H1 (cell line): ENCODE measurements at regions not wholly inside any gene's neighbourhood (a gene's known extent, or its start where the extent isn't known, plus 50 kb on each side); places are given as distances from the start of the nearest gene placed in this dataset.

Experiments used
- CTCF ChIA-PET: fragments of 300-600 bp; sonication (Branson Sonifier 250); formaldehyde crosslinking; loops from one replicate; lab custom pipeline; 2021; ENCODE audit not compliant: partially characterized antibody; lab: Charles Lee
- POLR2A ChIA-PET: fragments of 300-600 bp; sonication (Branson Sonifier 250); formaldehyde crosslinking; loops from one replicate; lab custom pipeline; 2021; ENCODE audit warnings: inconsistent platforms; ENCODE audit not compliant: partially characterized antibody; lab: Charles Lee
- DNase-seq, 2 experiments: peaks; one replicate each; pipeline versions ENCODE4 v3.0.0 to v3.0.0-alpha.2; 2010 to 2022; ENCODE audit warnings: low spot score in 2 of 2, low read depth in 1 of 2, mixed read lengths in 1 of 2
- FAIRE-seq: peaks from 2 replicates; lab custom pipeline; 2011; peaks lifted over from hg19 to GRCh38; lab: Jason Lieb, UNC
- H2AFZ ChIP-seq: 2 replicates; pipeline ENCODE4 v1.8.1; 2012; ENCODE audit warnings: low read length, inconsistent platforms
- H2AK5ac ChIP-seq: 2 replicates; pipeline ENCODE4 v1.6.1; 2013; ENCODE audit warnings: low read depth, low read length
- H2BK120ac ChIP-seq: replicated peaks from 2 replicates; pipeline ENCODE3; 2013; ENCODE audit warnings: low read depth, low read length, inconsistent platforms
- H2BK12ac ChIP-seq: 2 replicates; pipeline ENCODE4 v1.6.1; 2013; ENCODE audit warnings: low read depth, low read length
- H2BK15ac ChIP-seq: 2 replicates; pipeline ENCODE4 v1.6.1; 2013; ENCODE audit warnings: low read length
- H2BK20ac ChIP-seq: 2 replicates; pipeline ENCODE4 v1.6.1; 2013; ENCODE audit warnings: low read length
- H2BK5ac ChIP-seq: 2 replicates; pipeline ENCODE4 v1.6.1; 2013; ENCODE audit warnings: low read depth, low read length
- H3K14ac ChIP-seq: 2 replicates; pipeline ENCODE4 v1.6.1; 2013; ENCODE audit warnings: inconsistent platforms; ENCODE audit not compliant: insufficient read length
- H3K18ac ChIP-seq: 2 replicates; pipeline ENCODE4 v1.6.1; 2013; ENCODE audit warnings: low read length; ENCODE audit errors: extremely low read depth
- H3K23ac ChIP-seq: 2 replicates; pipeline ENCODE4 v1.6.1; 2013; ENCODE audit warnings: inconsistent platforms; ENCODE audit not compliant: insufficient read length
- H3K23me2 ChIP-seq: 2 replicates; pipeline ENCODE4 v1.6.1; 2013; ENCODE audit warnings: low read depth, low read length
- H3K27ac ChIP-seq: 2 replicates; pipeline ENCODE4 v1.6.1; 2011; ENCODE audit warnings: low read depth, low read length, inconsistent platforms
- H3K27me3 ChIP-seq, 4 experiments: replicated peaks in 1 of 4; 1 replicate in 1 of 4; 2 replicates in 3 of 4; pipeline versions ENCODE4 v1.6.1 to v1.8.1; 2011 to 2013; ENCODE audit warnings: low read length in 3 of 4, mild to moderate bottlenecking in 3 of 4, inconsistent platforms in 2 of 4, mixed read lengths in 2 of 4, moderate library complexity in 1 of 4; ENCODE audit not compliant: control insufficient read depth in 3 of 4, insufficient read depth in 3 of 4; ENCODE audit errors: extremely low read depth in 1 of 4
- H3K36me3 ChIP-seq, 4 experiments: 2 replicates each; pipeline versions ENCODE4 v1.6.1 to v1.8.1; 2011 to 2013; ENCODE audit warnings: mild to moderate bottlenecking in 4 of 4, low read length in 3 of 4, moderate library complexity in 2 of 4, control low read depth in 1 of 4, inconsistent platforms in 1 of 4; ENCODE audit not compliant: insufficient read depth in 4 of 4, control insufficient read depth in 2 of 4
- H3K4ac ChIP-seq: replicated peaks from 2 replicates; pipeline ENCODE3; 2013; ENCODE audit warnings: low read length, low read depth, mixed read lengths, inconsistent platforms; ENCODE audit not compliant: insufficient read length
- H3K4me1 ChIP-seq, 4 experiments: replicated peaks in 1 of 4; 1 replicate in 1 of 4; 2 replicates in 3 of 4; pipeline versions ENCODE4 v1.6.1 to v1.8.1; 2011 to 2013; ENCODE audit warnings: low read length in 3 of 4, inconsistent platforms in 2 of 4, mixed read lengths in 1 of 4; ENCODE audit not compliant: insufficient read depth in 4 of 4, control insufficient read depth in 3 of 4
- H3K4me2 ChIP-seq, 2 experiments: 2 replicates each; pipeline versions ENCODE4 v1.6.1 to v1.8.1; 2011 to 2013; ENCODE audit warnings: low read depth in 2 of 2, low read length in 2 of 2, control low read depth in 1 of 2, inconsistent platforms in 1 of 2, mild to moderate bottlenecking in 1 of 2; ENCODE audit not compliant: insufficient read depth in 1 of 2
- H3K4me3 ChIP-seq, 4 experiments: fragments of 200-600, 300-600 bp in 1 of 4; sonication (generic), shearing (Covaris generic), sonication (Bioruptor Twin) in 1 of 4; 2 replicates each; pipeline versions ENCODE4 v1.5.1 to v1.8.1; 2011 to 2016; ENCODE audit warnings: low read length in 4 of 4, low read depth in 3 of 4, control low read depth in 2 of 4, inconsistent platforms in 2 of 4, mild to moderate bottlenecking in 2 of 4, mixed read lengths in 1 of 4, moderate library complexity in 1 of 4; ENCODE audit not compliant: insufficient read depth in 2 of 4; ENCODE audit errors: extremely low read depth in 1 of 4
- H3K56ac ChIP-seq: replicated peaks from 2 replicates; pipeline ENCODE3; 2013; ENCODE audit warnings: low read depth, mild to moderate bottlenecking, mixed read lengths, low read length, inconsistent platforms; ENCODE audit not compliant: insufficient read length
- H3K79me1 ChIP-seq: 2 replicates; pipeline ENCODE4 v1.6.1; 2013; ENCODE audit warnings: low read depth, low read length, control low read depth
- H3K79me2 ChIP-seq, 2 experiments: 2 replicates each; pipeline versions ENCODE4 v1.6.1 to v1.8.1; 2012 to 2013; ENCODE audit warnings: low read length in 2 of 2, mild to moderate bottlenecking in 2 of 2, inconsistent platforms in 1 of 2; ENCODE audit not compliant: insufficient read depth in 2 of 2, control insufficient read depth in 1 of 2
- H3K9ac ChIP-seq, 4 experiments: replicated peaks in 1 of 4; 1 replicate in 1 of 4; 2 replicates in 3 of 4; pipeline versions ENCODE4 v1.6.1 to v1.8.1; 2011 to 2013; ENCODE audit warnings: low read depth in 3 of 4, low read length in 3 of 4, control low read depth in 2 of 4, mild to moderate bottlenecking in 2 of 4, moderate library complexity in 2 of 4, inconsistent platforms in 1 of 4; ENCODE audit errors: extremely low read depth in 1 of 4
- H3K9me3 ChIP-seq, 2 experiments: 2 replicates each; pipeline versions ENCODE4 v1.6.1 to v1.8.1; 2012 to 2013; ENCODE audit warnings: mild to moderate bottlenecking in 2 of 2, moderate library complexity in 2 of 2, control low read depth in 1 of 2, inconsistent platforms in 1 of 2, low read depth in 1 of 2, low read length in 1 of 2, mixed read lengths in 1 of 2; ENCODE audit not compliant: insufficient read depth in 2 of 2
- H4K20me1 ChIP-seq, 2 experiments: replicated peaks in 1 of 2; 2 replicates each; pipeline versions ENCODE3 to v1.8.1; 2011 to 2013; ENCODE audit warnings: inconsistent platforms in 2 of 2, low read length in 2 of 2, mild to moderate bottlenecking in 1 of 2; ENCODE audit not compliant: insufficient read depth in 2 of 2, control insufficient read depth in 1 of 2
- H4K5ac ChIP-seq: 2 replicates; pipeline ENCODE4 v1.6.1; 2013; ENCODE audit warnings: low read length, low read depth, mixed read lengths, inconsistent platforms; ENCODE audit not compliant: insufficient read length
- H4K8ac ChIP-seq: 2 replicates; pipeline ENCODE4 v1.8.0; 2013; ENCODE audit warnings: mild to moderate bottlenecking, moderate library complexity, low read length, inconsistent platforms; ENCODE audit not compliant: insufficient read depth; ENCODE audit errors: extremely low read depth
- H4K91ac ChIP-seq: replicated peaks from 2 replicates; pipeline ENCODE3; 2013; ENCODE audit warnings: low read length, mixed read lengths, inconsistent platforms; ENCODE audit not compliant: insufficient read length
- BRCA1 ChIP-seq: IDR thresholded peaks from 2 replicates; pipeline ENCODE4 v1.6.1; 2012; ENCODE audit warnings: low read depth, low read length, improper control_type of control experiment
- YY1 ChIP-seq: IDR thresholded peaks from 2 replicates; pipeline ENCODE4 v1.6.1; 2011; ENCODE audit warnings: low read depth, mild to moderate bottlenecking, low read length
- WGBS, 2 experiments: shearing (Covaris generic) in 1 of 2; methylation state at CpG; one replicate each; pipeline versions ENCODE4 v1.1.6 to v1.1.7; 2013 to 2015; ENCODE audit warnings: low lambda C conversion rate in 2 of 2, mixed read lengths in 2 of 2, inconsistent platforms in 1 of 2, low coverage in 1 of 2, missing lambda C conversion rate in 1 of 2; ENCODE audit not compliant: insufficient replicate concordance in 2 of 2, insufficient coverage in 1 of 2, insufficient read length in 1 of 2; ENCODE audit errors: extremely low coverage in 1 of 2, missing lambda C conversion rate in 1 of 2; 5-methylcytosine and 5-hydroxymethylcytosine counted together

DNA sequence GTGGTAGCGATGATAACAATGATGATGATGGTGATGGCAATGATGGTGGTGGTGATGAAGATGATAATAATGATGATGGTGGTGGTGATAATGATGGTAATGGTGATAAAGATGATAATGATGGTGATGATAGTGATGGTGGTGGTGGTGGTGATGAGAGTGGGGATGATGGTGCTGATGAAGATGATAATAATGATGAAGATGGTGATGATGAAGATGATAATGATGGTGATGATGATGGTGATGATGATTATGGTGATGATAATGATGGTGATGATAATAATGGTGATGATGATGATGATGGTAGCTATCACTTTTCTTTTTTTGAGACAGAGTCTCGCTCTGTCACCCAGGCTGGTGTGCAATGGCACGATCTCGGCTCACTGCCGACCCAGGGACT, 144.5 kb upstream of the PCBD1 start:
- peaks cover 5% of the 10 kb centered on the region; the same call in 1 of the 2 replicates for H3K23me2 ChIP-seq
- no peaks in the 10 kb centered on the region; a peak in 1 of 7 replicates for H3K27me3 ChIP-seq
- no peak overlapping the region for H4K5ac ChIP-seq
- H3K18ac ChIP-seq = no peak overlapping the region
- H2BK120ac ChIP-seq = no peak overlapping the region
- H4K20me1 ChIP-seq = no peaks in the 10 kb centered on the region
- no peak overlapping the region for H2BK15ac ChIP-seq
- CTCF ChIA-PET = interaction anchor here (0.6 to 5.4 kb wide), 33 partner anchors 9 to 682 kb away, joined by 3 to 31 read pairs (median 4); no protein-coding TSS in a partner anchor
- H3K56ac ChIP-seq = no peak overlapping the region
- H3K4me1 ChIP-seq = peaks cover 0 to 2% (median 0%) of the 10 kb centered on the region in 4 experiments; a peak in 1 of 7 replicates
- no peak overlapping the region for H3K4me2 ChIP-seq
- no peak overlapping the region for H2AK5ac ChIP-seq
- no peaks in the 10 kb centered on the region for H3K79me1 ChIP-seq
- H3K36me3 ChIP-seq = no peaks in the 10 kb centered on the region
- no peak overlapping the region for H3K9ac ChIP-seq
- no peak overlapping the region for H3K14ac ChIP-seq
- H3K4me3 ChIP-seq = no peak overlapping the region
- DNase-seq (no peak), FAIRE-seq (no peak)
- POLR2A ChIA-PET = no interaction called here
- H2BK20ac ChIP-seq = no peak overlapping the region
- no peak overlapping the region for H3K4ac ChIP-seq
- H3K79me2 ChIP-seq = no peaks in the 10 kb centered on the region
- no peak overlapping the region for H4K8ac ChIP-seq
- no peak overlapping the region for H2BK5ac ChIP-seq
- H3K23ac ChIP-seq = no peak overlapping the region
- H2AFZ ChIP-seq = no peak overlapping the region
- H3K9me3 ChIP-seq = no peaks in the 10 kb centered on the region
- H3K27ac ChIP-seq = no peak overlapping the region
- H4K91ac ChIP-seq = no peak overlapping the region
- 97% methylated on average over 5 of the region's 5 CpGs; no CpG with 5 or more reads in 1 of the 2 experiments for WGBS, 2 experiments
- no peak overlapping the region for H2BK12ac ChIP-seq
- TF ChIP-seq YY1 (no peak), BRCA1 (no peak)
